ENCODE measurements at regions not wholly inside any gene's neighbourhood (a gene's known extent, or its start where the extent isn't known, plus 50 kb on each side); places are given as distances from the start of the nearest gene placed in this dataset.

DNA sequence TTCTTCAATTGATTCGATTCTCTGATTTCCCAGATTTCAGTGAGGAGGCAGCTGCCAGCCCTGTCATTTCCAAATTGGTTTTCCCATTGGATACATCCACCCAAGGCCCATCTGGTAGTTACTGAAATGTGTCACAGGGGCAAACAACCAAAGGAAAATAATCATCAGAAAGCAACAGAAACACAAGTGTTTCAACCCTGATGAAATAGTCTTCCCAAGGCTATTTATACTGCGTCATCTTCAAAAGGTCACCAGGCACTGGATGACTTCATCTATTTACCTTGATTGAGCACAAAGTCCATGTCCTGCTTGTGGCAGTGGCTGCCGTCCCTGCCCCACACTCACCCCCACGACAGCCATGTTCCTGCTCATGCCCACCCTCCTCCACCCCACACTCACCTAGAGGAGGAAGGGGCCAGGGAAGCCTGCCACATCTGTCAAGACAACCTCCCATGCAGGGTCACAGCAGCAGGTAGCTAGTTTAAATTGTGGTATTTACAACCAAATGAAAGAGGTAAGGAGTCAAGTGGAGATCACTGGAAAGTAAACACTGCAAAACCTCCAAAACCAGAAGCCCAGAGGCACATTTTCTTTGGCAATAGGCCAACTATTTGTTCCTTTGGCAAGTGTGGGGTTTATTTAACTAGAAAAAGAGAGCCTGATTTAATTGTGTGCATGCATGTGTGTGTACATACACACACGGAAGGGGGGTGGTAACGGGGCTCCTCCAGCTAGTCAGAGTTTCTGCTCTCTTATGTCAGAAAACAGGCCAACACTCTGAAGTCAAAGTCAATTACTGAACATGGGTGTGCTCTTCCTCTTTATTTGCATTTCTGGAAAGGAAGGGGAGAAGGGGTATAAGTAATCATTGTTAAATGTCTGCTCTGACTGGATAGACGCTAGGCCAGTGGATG, 49.5 kb upstream of the RAB4A start (continued):
- TF ChIP-seq SIN3A (IDR thresholded peaks at IDR 0.05; ENCODE audit: borderline replicate concordance, low read depth, low read length) (0 out of 2 replicates have a peak, but pooled peaks have one; percentile 67), MZF1 (CRISPR knock-in tag; IDR thresholded peaks at IDR 0.05; ENCODE audit: borderline replicate concordance) (no peak), ZNF350 (CRISPR knock-in tag; IDR thresholded peaks at IDR 0.05; ENCODE audit: borderline replicate concordance, low read depth) (peak; percentile 93), JUND (CRISPR knock-in tag; IDR thresholded peaks at IDR 0.05) (peak; percentile 98), ZNF317 (CRISPR knock-in tag; IDR thresholded peaks at IDR 0.05) (peak; percentile 27; the same call in 1 of the 2 replicates), ZFX (CRISPR knock-in tag; IDR thresholded peaks at IDR 0.05; ENCODE audit: low read depth) (peak; percentile 25; the same call in 1 of the 2 replicates), ZNF263 (CRISPR knock-in tag; IDR thresholded peaks at IDR 0.05) (peak; percentile 79), ELF1 (CRISPR knock-in tag; IDR thresholded peaks at IDR 0.05) (peak; percentile 52), ZNF235 (CRISPR knock-in tag; IDR thresholded peaks at IDR 0.05; ENCODE audit: borderline replicate concordance) (no peak), ZNF644 (CRISPR knock-in tag; IDR thresholded peaks at IDR 0.05; ENCODE audit: low read depth) (peak; percentile 84), MED13 (CRISPR knock-in tag; IDR thresholded peaks at IDR 0.05) (peak; percentile 45; the same call in 1 of the 2 replicates), SOX5 (CRISPR knock-in tag; IDR thresholded peaks at IDR 0.05; ENCODE audit: borderline replicate concordance) (peak; percentile 84), TFE3 (CRISPR knock-in tag; IDR thresholded peaks at IDR 0.05) (peak; percentile 88; the same call in 1 of the 2 replicates), ZNF275 (CRISPR knock-in tag; IDR thresholded peaks at IDR 0.05; ENCODE audit: borderline replicate concordance) (peak; percentile 72; the same call in 1 of the 2 replicates), ZNF770 (CRISPR knock-in tag; IDR thresholded peaks at IDR 0.05) (peak; percentile 70), CSRNP1 (CRISPR knock-in tag; IDR thresholded peaks at IDR 0.05) (peak; percentile 18; the same call in 1 of the 2 replicates), ZSCAN20 (CRISPR knock-in tag; IDR thresholded peaks at IDR 0.05; ENCODE audit: borderline replicate concordance) (0 out of 2 replicates have a peak, but pooled peaks have one; percentile 21)
- TF ChIP-seq, protein P1, sequence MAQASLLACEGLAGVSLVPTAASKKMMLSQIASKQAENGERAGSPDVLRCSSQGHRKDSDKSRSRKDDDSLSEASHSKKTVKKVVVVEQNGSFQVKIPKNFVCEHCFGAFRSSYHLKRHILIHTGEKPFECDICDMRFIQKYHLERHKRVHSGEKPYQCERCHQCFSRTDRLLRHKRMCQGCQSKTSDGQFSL (CRISPR knock-in tag; IDR thresholded peaks at IDR 0.05): peak; percentile 83; the same call in 1 of the 2 replicates
- TF ChIP-seq, protein P2, sequence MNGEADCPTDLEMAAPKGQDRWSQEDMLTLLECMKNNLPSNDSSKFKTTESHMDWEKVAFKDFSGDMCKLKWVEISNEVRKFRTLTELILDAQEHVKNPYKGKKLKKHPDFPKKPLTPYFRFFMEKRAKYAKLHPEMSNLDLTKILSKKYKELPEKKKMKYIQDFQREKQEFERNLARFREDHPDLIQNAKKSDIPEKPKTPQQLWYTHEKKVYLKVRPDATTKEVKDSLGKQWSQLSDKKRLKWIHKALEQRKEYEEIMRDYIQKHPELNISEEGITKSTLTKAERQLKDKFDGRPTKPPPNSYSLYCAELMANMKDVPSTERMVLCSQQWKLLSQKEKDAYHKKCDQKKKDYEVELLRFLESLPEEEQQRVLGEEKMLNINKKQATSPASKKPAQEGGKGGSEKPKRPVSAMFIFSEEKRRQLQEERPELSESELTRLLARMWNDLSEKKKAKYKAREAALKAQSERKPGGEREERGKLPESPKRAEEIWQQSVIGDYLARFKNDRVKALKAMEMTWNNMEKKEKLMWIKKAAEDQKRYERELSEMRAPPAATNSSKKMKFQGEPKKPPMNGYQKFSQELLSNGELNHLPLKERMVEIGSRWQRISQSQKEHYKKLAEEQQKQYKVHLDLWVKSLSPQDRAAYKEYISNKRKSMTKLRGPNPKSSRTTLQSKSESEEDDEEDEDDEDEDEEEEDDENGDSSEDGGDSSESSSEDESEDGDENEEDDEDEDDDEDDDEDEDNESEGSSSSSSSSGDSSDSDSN (CRISPR knock-in tag; IDR thresholded peaks at IDR 0.05): 0 out of 2 replicates have a peak, but pooled peaks have one; percentile 33

Measured in HepG2 (cell line).